HG03460 (cell line): ENCODE measurements at regions not wholly inside any gene's neighbourhood (a gene's known extent, or its start where the extent isn't known, plus 50 kb on each side); places are given as distances from the start of the nearest gene placed in this dataset.

Source experiments
- ATAC-seq: cut with Tn5 transposase; IDR thresholded peaks from one replicate; pipeline ENCODE4 v1.9.1; 2021; ENCODE audit not compliant: unreplicated experiment

DNA sequence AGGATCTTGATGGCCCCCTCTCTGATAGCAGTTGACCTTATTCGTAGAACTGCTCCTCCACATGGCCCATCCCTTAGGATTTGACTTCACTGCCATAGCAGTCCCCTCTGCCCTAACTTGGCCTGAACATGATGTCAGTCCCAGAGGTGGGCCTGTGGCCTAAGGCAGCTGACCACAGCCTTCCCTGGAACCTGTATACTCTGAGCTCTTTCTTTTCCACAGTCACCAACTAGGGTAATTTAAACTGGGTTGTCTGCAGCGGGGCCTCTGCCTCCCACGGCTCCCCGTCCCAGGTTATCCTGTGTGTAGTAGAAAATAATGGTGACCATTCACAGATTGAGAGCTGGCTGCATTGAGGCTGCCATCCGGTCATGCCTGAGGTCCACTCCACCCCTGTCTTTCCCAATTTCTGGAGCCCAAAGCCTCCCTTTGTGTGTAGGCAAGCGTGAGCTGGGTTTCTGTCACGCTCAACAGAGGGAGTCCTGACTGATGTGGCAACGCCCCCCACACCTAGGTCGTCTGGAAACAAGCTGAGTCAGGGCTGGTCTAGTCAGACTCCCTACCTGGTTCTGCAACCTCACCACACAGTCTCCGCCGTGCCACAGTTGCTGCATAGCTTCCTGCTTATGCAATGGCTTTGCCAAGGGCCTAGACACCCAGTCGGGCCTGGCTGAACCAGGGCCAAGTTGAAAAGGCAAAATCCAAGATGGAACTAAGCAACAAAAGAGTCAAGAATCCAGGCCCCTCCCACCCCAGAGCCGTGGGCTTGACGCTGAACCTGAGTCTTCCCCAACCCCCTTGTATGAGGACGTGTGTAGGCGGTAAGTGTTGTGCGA, 284.5 kb downstream of the XXYLT1 start:
- ATAC-seq, result no peak

DNA sequence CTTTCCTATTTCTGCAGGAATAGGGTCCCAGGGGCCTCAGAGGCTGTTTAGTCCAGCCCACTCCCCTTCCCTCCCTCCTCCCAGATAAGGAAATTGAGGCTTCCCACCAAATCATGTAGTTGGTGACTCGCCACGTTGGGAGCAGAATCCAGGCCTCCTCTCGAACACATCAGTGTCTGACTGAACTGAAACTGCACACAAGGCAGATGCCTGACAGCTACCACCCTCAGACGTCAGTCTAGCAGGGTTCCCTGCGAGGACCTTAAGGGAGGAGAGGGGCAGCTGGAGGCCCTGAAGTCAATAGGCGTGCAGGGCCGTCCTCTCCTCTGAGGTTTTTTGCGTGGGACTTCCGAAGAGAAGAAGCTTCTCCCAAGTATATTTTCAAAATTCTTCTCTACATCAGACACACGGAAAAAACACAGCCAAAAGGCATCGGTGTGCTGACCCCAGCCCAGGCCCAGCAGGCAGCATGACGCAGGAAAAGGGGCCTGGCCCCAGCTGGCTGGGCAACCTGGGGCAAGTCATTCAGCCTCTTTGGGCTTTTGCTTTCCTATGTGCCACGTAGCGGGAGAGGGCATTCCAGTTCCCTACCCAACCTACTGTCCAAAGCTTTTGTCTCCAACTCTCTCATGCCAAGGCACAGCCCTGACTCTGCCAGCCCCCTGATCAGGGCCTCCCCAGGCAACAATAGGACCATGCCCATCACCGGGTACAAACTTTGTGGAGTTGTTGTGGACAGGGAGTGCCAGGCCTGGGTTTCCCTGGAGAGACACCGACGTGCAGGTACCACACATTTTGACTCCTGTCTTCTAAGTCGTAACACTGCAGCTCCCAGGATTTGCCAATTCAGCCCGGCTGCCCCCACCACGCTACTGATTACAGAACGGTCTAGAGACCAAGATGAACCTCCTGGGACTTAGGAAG, 283.1 kb downstream of the XXYLT1 start:
- ATAC-seq, result no peak

GRCh38 chr3:194988495-194989165, 282.3 kb downstream of the XXYLT1 start:
- ATAC-seq, result no peak

DNA sequence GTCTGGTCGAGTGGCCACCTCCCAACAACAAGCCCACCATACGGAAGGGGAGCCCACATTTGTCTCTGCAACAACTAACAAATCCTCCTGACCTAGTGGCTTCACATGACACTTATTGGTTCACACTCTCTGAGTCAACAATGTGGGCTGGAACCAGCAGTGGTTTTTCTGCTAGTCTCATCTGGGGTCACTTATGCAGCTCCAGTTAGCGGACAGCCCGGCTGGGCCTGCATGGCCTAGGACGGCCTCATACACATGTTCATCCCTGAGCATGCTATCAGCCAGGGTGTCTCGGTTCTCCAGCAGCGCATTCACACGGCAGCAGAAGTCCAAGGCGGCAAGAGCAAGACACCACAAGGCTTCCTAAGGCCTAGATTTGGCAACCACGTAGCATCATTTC, 281.7 kb downstream of the XXYLT1 start:
- ATAC-seq, result no peak

- no peak for ATAC-seq
These were observed 280.3 kb downstream of the XXYLT1 start for GRCh38 chr3:194990454-194991337.

DNA sequence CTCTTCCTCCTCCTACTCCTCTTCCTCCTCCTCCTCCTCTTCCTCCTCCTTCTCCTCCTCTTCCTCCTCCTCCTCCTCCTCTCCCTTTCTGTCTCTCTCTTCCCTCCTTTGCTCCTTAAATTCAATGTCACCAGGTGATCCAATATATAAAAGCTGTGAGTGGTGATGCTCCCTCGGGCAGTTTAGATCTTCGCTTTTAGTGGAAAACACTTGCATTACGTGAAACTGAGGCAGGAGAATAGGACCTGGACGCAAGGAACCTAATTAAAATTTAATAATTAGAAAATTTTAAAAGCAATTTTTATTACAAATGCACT, 279.7 kb downstream of the XXYLT1 start:
- ATAC-seq, result no peak

- ATAC-seq, result no peak
These were observed 277.1 kb downstream of the XXYLT1 start for GRCh38 chr3:194993896-194994295.

DNA sequence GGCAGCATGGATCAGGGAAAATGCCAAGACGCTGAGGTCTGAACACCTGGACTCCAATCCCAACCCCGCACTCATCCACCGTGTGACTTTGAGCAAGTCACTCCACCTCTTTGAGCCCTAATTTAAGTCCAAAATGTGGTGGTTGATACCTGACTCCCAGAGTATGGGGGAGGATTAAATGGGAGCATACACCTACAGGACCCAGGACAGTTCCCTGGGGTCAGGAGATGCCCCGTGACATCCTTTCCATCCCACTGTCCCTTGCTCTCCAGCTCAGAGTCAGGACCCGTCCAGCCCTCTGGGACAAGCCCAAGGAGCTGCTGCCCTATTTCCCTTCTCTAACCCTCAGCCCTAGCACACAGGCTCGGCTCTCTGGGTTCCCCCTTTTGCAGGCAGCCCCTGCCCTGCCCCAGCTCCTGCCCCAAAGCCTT, 276.4 kb downstream of the XXYLT1 start:
- no peak for ATAC-seq

DNA sequence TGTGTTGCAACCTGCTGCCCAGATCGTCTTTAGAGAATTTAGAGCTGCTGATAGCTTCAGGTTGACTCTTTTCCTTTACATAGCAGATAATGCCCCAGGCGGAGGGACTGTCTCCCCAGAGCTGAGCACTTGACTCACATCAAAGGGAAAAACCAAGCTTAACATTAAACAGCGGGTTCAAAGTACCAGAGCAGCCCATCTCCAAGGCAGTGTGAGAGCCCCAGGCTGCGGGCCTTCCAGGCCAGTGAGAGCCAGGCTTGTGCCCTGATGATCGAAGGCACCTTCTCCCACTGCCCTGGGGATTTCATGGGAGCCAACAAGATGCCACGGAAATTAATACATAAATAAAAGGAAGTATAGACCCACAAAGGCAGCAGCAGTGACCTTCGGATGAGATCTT, 275.6 kb downstream of the XXYLT1 start:
- no peak for ATAC-seq

DNA sequence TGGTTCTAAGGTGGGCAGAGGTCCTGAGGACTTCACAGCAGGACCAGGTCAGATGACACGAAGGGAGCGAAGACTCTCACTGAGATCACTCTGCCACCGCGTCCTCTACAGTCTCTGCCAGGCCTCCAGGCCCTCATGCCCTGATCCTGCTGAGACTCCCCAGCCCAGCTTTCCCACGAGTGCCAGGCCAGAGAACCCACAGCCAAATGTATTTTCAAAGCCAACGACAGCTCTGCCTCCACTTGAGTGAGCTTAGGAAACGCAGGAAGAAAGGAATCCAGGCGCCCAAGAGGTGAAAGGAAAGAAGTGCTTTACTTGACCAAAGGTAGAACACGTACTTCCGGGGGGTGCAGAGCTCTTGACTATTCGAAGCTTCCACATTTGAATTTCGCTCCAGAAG, 275.0 kb downstream of the XXYLT1 start:
- no peak for ATAC-seq

DNA sequence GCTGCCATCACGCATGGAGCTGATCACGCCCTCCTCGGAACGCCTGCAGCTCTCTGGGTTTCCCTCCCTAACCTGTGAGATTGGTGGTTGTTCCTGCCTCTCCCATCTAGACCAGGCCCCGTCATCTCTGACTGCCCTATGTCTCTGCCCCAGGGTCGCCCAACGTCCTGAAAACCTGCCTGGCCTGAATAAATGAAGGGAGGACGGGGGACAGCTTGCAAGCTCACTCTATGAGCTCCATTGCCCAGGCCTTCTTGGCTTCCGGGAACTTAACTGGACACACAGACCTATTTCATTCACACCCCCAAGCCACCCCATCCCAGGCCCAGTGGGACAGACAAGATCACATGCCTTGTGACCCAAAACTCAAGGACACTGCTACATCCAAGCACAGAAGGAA, 274.2 kb downstream of the XXYLT1 start:
- ATAC-seq, result no peak

- ATAC-seq, result no peak
These were observed 272.5 kb downstream of the XXYLT1 start for GRCh38 chr3:194998417-194998816.

- ATAC-seq, result no peak
These were observed 272.0 kb downstream of the XXYLT1 start for GRCh38 chr3:194998948-194999347.

- ATAC-seq, result no peak
These were observed 271.5 kb downstream of the XXYLT1 start for GRCh38 chr3:194999491-194999890.

DNA sequence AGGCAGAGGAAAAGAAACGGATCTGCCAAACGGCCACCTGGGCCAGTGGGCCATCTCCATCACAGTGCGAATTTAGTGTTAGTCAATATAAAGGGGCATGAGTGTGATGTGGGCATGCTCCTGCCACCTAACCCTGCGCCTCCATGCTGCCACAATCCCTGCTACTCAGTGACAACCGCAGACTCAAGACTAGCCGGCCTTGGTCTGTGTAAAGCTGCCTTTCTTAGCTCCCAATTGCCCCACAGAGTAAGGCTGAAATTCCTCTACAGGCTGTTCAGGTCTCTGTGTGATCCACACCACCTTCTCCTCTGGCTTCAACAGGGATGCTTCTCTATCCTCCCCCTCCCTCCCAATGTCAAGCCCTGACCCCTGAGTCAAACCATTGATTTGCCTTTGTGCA, 269.7 kb downstream of the XXYLT1 start:
- no peak for ATAC-seq

GRCh38 chr3:195001961-195002861, 268.7 kb downstream of the XXYLT1 start:
- ATAC-seq, result no peak

DNA sequence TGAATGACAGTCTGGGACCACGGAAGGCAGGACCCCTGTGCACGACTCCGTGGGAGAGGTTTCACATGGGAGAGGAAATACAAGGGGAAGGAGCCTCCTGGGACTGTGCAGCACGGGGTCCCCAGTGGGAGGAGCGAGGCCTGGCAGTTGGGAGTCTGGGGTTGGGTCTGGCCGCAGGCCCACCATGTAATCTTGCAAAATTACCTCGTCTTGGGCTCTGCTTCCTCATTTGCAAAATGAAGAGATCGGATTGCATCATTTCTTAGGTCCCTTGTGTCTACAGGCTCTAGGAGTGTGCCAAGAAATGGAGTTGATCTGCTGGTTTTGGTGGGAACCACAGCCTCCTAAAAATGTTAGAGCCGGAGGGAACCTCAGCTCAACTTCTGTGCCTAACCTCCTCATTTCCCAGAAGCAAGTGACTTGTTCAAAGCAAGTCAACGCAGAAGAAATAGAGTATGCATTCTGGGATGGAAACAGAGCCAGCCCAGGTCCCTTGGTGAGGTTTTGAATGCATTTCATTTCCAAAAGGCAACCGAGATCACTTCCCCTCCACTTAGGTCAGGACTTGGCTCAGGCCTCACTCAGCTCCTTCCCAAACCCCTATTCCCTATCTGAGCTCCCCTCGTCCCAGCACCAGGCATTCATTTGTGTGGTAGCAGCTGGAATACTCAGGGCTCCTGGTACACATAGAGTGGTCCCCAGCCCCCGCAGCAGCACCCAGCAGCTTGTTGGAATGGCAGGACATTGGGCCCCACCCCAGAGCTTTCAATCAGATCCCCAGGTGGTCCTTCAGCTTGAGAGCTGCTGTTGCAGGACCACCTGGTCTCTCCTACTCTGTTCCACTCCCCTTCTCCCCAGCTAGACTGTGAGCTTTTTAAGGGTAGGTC, 267.7 kb downstream of the XXYLT1 start:
- no peak for ATAC-seq

- no peak for ATAC-seq
These were observed 267.1 kb downstream of the XXYLT1 start for GRCh38 chr3:195003893-195004289.
